ENCODE measurements at regions not wholly inside any gene's neighbourhood (a gene's known extent, or its start where the extent isn't known, plus 50 kb on each side); places are given as distances from the start of the nearest gene placed in this dataset.

DNA sequence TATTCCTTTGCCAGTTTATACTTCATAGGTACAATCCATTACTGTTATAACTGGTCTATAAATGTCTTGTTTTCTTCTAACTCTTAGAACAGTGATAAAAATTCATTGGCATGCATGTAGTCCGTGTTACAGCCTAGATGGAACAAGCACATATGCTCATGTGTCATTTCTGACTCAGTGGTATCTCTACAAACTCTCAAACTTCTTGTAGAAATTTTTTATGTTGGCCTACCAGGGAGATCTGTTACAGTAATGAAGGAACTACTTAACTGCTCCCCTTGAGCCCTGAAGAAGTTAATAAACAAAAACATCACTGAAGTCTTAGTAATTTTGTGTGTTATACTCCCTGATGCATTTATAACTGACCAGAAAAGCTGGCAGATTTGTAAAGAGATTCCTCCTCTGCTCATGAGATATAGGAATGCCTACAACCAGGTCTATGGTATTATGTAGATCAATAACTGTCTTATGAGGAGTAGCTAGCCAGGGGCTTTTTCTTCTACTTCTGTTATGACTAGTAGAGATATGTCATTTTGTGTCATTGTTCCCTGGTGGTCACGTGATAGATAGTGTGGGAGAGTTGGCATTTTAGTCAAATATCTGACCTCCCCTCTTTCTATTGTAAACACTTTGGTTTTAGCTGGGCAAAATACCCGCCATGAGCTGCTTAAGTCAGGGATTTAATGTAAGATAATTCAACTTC lies 53.7 kb upstream of the FAAH2 start:
- Histone ChIP-seq H2AFZ (no peak overlapping the region), H3K4me3 (no peak overlapping the region), H3K27me3 (no peaks in the 10 kb centered on the region), H3K4me2 (no peak overlapping the region), H3K79me2 (no peaks in the 10 kb centered on the region), H3K9me3 (ENCODE audit: low read depth) (peaks cover 2% of the 10 kb centered on the region), H3K27ac (no peak overlapping the region), H4K20me1 (ENCODE audit: insufficient read depth, poor library complexity, severe bottlenecking) (no peaks in the 10 kb centered on the region), H3K9me2 (replicated peaks; ENCODE audit: insufficient read depth) (no peaks in the 10 kb centered on the region), H3K36me3 (replicated peaks; ENCODE audit: insufficient read depth, low read depth) (no peaks in the 10 kb centered on the region), H3K4me1 (ENCODE audit: insufficient read depth) (no peaks in the 10 kb centered on the region)
- no peak for TF ChIP-seq EZH2 (IDR thresholded peaks at IDR 0.05; ENCODE audit: borderline replicate concordance)
- TF ChIP-seq, protein P1, sequence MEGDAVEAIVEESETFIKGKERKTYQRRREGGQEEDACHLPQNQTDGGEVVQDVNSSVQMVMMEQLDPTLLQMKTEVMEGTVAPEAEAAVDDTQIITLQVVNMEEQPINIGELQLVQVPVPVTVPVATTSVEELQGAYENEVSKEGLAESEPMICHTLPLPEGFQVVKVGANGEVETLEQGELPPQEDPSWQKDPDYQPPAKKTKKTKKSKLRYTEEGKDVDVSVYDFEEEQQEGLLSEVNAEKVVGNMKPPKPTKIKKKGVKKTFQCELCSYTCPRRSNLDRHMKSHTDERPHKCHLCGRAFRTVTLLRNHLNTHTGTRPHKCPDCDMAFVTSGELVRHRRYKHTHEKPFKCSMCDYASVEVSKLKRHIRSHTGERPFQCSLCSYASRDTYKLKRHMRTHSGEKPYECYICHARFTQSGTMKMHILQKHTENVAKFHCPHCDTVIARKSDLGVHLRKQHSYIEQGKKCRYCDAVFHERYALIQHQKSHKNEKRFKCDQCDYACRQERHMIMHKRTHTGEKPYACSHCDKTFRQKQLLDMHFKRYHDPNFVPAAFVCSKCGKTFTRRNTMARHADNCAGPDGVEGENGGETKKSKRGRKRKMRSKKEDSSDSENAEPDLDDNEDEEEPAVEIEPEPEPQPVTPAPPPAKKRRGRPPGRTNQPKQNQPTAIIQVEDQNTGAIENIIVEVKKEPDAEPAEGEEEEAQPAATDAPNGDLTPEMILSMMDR (IDR thresholded peaks at IDR 0.05; ENCODE audit: poor library complexity): no peak
- TF ChIP-seq EZH2phosphoT487 (IDR thresholded peaks at IDR 0.05; ENCODE audit: low read depth, severe bottlenecking, unreplicated experiment): no peak
- WGBS (ENCODE audit: low lambda C conversion rate, missing lambda C conversion rate): 60% methylated on average over 3 of the region's 3 CpGs
- no peak for DNase-seq (ENCODE audit: low spot score)

Data from hepatocyte (in vitro differentiated cells).